Endothelial cell of umbilical vein (primary cell): ENCODE measurements at regions not wholly inside any gene's neighbourhood (a gene's known extent, or its start where the extent isn't known, plus 50 kb on each side); places are given as distances from the start of the nearest gene placed in this dataset.

Source experiments
- EZH2 ChIP-seq: IDR thresholded peaks from 2 replicates; pipeline ENCODE4 v1.6.1; 2012; ENCODE audit warnings: borderline replicate concordance, low read depth, mild to moderate bottlenecking, moderate library complexity, low read length, inconsistent platforms; ENCODE audit not compliant: severe bottlenecking
- FOS ChIP-seq: IDR thresholded peaks from 2 replicates; pipeline ENCODE4 v1.6.1; 2011; ENCODE audit warnings: mild to moderate bottlenecking, low read length, moderate library complexity, borderline replicate concordance; ENCODE audit not compliant: insufficient read depth
- JUN ChIP-seq: IDR thresholded peaks from 2 replicates; pipeline ENCODE4 v1.6.1; 2011; ENCODE audit warnings: borderline replicate concordance, low read depth; ENCODE audit not compliant: insufficient read length, insufficient read depth
- MYC ChIP-seq: IDR thresholded peaks from one replicate; pipeline ENCODE4 v1.6.1; 2011; ENCODE audit warnings: mild to moderate bottlenecking, low read depth, low read length
- POLR2A ChIP-seq: IDR thresholded peaks from 2 replicates; pipeline ENCODE4 v1.6.1; 2012; ENCODE audit warnings: low read depth, mild to moderate bottlenecking, control low read depth, low read length
- POLR2AphosphoS5 ChIP-seq: IDR thresholded peaks from 2 replicates; pipeline ENCODE4 v1.6.1; 2012; ENCODE audit warnings: low read depth, mild to moderate bottlenecking, control low read depth, low read length, moderate library complexity; ENCODE audit not compliant: insufficient read depth
- TF ChIP-seq, protein P1 (sequence below), 2 donors: IDR thresholded peaks; 1 replicate in 1 of 2; 2 replicates in 1 of 2; pipeline ENCODE4 v1.5.1; 2011; ENCODE audit warnings: low read length in 2 of 2, mild to moderate bottlenecking in 2 of 2, moderate library complexity in 2 of 2, control low read depth in 1 of 2, inconsistent platforms in 1 of 2, low read depth in 1 of 2; ENCODE audit not compliant: insufficient read depth in 1 of 2; ENCODE audit errors: extremely low read depth in 1 of 2
- TF ChIP-seq, protein P2 (sequence below): IDR thresholded peaks from 2 replicates; pipeline ENCODE4 v1.6.1; 2011; ENCODE audit not compliant: insufficient read depth, insufficient read length

GRCh38 chr5:136907371-136907770 is 542.0 kb upstream of the TRPC7 start:
- TF ChIP-seq, protein P1, sequence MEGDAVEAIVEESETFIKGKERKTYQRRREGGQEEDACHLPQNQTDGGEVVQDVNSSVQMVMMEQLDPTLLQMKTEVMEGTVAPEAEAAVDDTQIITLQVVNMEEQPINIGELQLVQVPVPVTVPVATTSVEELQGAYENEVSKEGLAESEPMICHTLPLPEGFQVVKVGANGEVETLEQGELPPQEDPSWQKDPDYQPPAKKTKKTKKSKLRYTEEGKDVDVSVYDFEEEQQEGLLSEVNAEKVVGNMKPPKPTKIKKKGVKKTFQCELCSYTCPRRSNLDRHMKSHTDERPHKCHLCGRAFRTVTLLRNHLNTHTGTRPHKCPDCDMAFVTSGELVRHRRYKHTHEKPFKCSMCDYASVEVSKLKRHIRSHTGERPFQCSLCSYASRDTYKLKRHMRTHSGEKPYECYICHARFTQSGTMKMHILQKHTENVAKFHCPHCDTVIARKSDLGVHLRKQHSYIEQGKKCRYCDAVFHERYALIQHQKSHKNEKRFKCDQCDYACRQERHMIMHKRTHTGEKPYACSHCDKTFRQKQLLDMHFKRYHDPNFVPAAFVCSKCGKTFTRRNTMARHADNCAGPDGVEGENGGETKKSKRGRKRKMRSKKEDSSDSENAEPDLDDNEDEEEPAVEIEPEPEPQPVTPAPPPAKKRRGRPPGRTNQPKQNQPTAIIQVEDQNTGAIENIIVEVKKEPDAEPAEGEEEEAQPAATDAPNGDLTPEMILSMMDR (IDR thresholded peaks at IDR 0.05; ENCODE audit: extremely low read depth in 1 of 2, insufficient read depth in 1 of 2, low read depth in 1 of 2, low read length in 2 of 2), result no peak
- TF ChIP-seq, protein P2, sequence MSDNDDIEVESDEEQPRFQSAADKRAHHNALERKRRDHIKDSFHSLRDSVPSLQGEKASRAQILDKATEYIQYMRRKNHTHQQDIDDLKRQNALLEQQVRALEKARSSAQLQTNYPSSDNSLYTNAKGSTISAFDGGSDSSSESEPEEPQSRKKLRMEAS, result no peak
- TF ChIP-seq POLR2A (no peak), EZH2 (no peak), POLR2AphosphoS5 (no peak), JUN (no peak), FOS (no peak), MYC (no peak)
